Natural killer cell (primary cell): ENCODE measurements at regions not wholly inside any gene's neighbourhood (a gene's known extent, or its start where the extent isn't known, plus 50 kb on each side); places are given as distances from the start of the nearest gene placed in this dataset.
A peak's percentile ranks its signal among the peaks of the same experiment; 100 is the strongest.
"Not testable (repeated sequence)": the region's sequence is repeated elsewhere in the genome, so short reads cannot be mapped to it uniquely, and the experiment has no call there.

Experiments
- ATAC-seq, 3 donors: fragments of 150-1000 bp in 2 of 3; fragments of 200-7000 bp in 1 of 3; cut with Tn5 transposase; 1 replicate in 1 of 3; 2 replicates in 2 of 3; pipeline ENCODE4 v1.10.0; 2021; ENCODE audit warnings: mild to moderate bottlenecking in 2 of 3, moderate library complexity in 2 of 3
- DNase-seq, 2 donors: peaks; one replicate each; pipeline versions ENCODE4 v3.0.0 to v3.0.0-alpha.2; 2013 to 2021; ENCODE audit warnings: mixed read lengths in 1 of 2
- H3K27ac ChIP-seq: one replicate; pipeline ENCODE4 v1.5.1; 2013; ENCODE audit warnings: mild to moderate bottlenecking, low read length
- H3K27me3 ChIP-seq: one replicate; pipeline ENCODE4 v1.6.1; 2013; ENCODE audit warnings: low read length; ENCODE audit not compliant: control insufficient read depth, insufficient read depth
- H3K36me3 ChIP-seq: one replicate; pipeline ENCODE4 v1.6.1; 2013; ENCODE audit warnings: low read length; ENCODE audit not compliant: control insufficient read depth, insufficient read depth
- H3K4me1 ChIP-seq: one replicate; pipeline ENCODE4 v1.6.1; 2013; ENCODE audit warnings: low read length; ENCODE audit not compliant: control insufficient read depth, insufficient read depth
- H3K4me3 ChIP-seq: one replicate; pipeline ENCODE4 v1.5.1; 2013; ENCODE audit warnings: low read length
- H3K9me3 ChIP-seq: one replicate; pipeline ENCODE4 v1.6.1; 2013; ENCODE audit warnings: low read length; ENCODE audit not compliant: control insufficient read depth, insufficient read depth
- H3K27ac Mint-ChIP-seq, 2 donors: one replicate each; pipeline ENCODE4 v1.8.0; 2022; ENCODE audit warnings: mild to moderate bottlenecking in 2 of 2, mixed read lengths in 2 of 2, moderate library complexity in 1 of 2
- H3K27me3 Mint-ChIP-seq, 2 donors: one replicate each; pipeline ENCODE4 v1.8.0; 2022; ENCODE audit warnings: low read depth in 2 of 2, mixed read lengths in 2 of 2
- H3K36me3 Mint-ChIP-seq: one replicate; pipeline ENCODE4 v1.8.0; 2022; ENCODE audit warnings: mixed read lengths
- H3K4me1 Mint-ChIP-seq, 2 donors: one replicate each; pipeline ENCODE4 v1.8.0; 2022; ENCODE audit warnings: mixed read lengths in 2 of 2
- H3K4me3 Mint-ChIP-seq: one replicate; pipeline ENCODE4 v1.8.0; 2022; ENCODE audit warnings: mild to moderate bottlenecking, moderate library complexity, mixed read lengths
- H3K9me3 Mint-ChIP-seq, 2 donors: one replicate each; pipeline ENCODE4 v1.8.0; 2022; ENCODE audit warnings: mixed read lengths in 2 of 2
- CTCF ChIP-seq: fragments of 200-600 bp; IDR thresholded peaks from one replicate; pipeline ENCODE4 v1.8.0; 2022; ENCODE audit warnings: antibody characterized with exemption
- WGBS: methylation state at CpG from one replicate; pipeline ENCODE4 v1.1.7; 2013; ENCODE audit warnings: missing lambda C conversion rate; ENCODE audit not compliant: insufficient coverage; 5-methylcytosine and 5-hydroxymethylcytosine counted together
- intact Hi-C: fragments of 100-400 bp; cut with micrococcal nuclease; formaldehyde crosslinking; loops from one replicate; pipeline ENCODE4 v1.14.2; 2022

GRCh38 chr12:131223791-131224225 is 270.1 kb downstream of the ADGRD1 start:
- H3K4me3 Mint-ChIP-seq: no peak overlapping the region
- no peaks in the 10 kb centered on the region for H3K9me3 Mint-ChIP-seq
- intact Hi-C loops: no loop called here
- no peak overlapping the region for H3K4me3 ChIP-seq
- H3K36me3 Mint-ChIP-seq: no peaks in the 10 kb centered on the region
- no peaks in the 10 kb centered on the region for H3K9me3 ChIP-seq
- 91% methylated on average over 12 of the region's 13 CpGs for WGBS
- DNase-seq: no peak
- peaks cover 3% of the 10 kb centered on the region in 2 donors for H3K27me3 Mint-ChIP-seq
- TF ChIP-seq CTCF: no peak
- H3K27ac ChIP-seq: no peak overlapping the region
- no peaks in the 10 kb centered on the region for H3K36me3 ChIP-seq
- no peak for ATAC-seq
- H3K27me3 ChIP-seq: no peaks in the 10 kb centered on the region
- H3K4me1 Mint-ChIP-seq: peaks cover 6 to 8% of the 10 kb centered on the region in 2 donors
- no peak overlapping the region for H3K27ac Mint-ChIP-seq
- peaks cover 9% of the 10 kb centered on the region for H3K4me1 ChIP-seq

GRCh38 chr12:131224226-131225065 is 270.7 kb downstream of the ADGRD1 start:
- H3K9me3 ChIP-seq, H3K27me3 Mint-ChIP-seq, H3K36me3 ChIP-seq, H3K4me3 ChIP-seq, H3K4me3 Mint-ChIP-seq, H3K36me3 Mint-ChIP-seq, intact Hi-C loops, H3K27me3 ChIP-seq, H3K27ac Mint-ChIP-seq, H3K27ac ChIP-seq, H3K9me3 Mint-ChIP-seq, H3K4me1 ChIP-seq, H3K4me1 Mint-ChIP-seq, DNase-seq: not testable (repeated sequence)
- peak in 1 of 3 donors; percentile 15 for ATAC-seq
- WGBS: 78% methylated on average over 8 of the region's 17 CpGs

- ATAC-seq, intact Hi-C loops, DNase-seq, H3K4me1 Mint-ChIP-seq, H3K9me3 ChIP-seq, H3K9me3 Mint-ChIP-seq, H3K27ac Mint-ChIP-seq, H3K27me3 ChIP-seq, H3K36me3 ChIP-seq, H3K4me1 ChIP-seq, H3K4me3 ChIP-seq, H3K4me3 Mint-ChIP-seq, H3K27ac ChIP-seq, H3K36me3 Mint-ChIP-seq: not testable (repeated sequence)
- WGBS: no CpG with 5 or more reads among the region's 12 CpGs
- H3K27me3 Mint-ChIP-seq: peaks cover 8 to 11% of the 10 kb centered on the region in 2 donors
Measured at GRCh38 chr12:131225066-131225380, 271.3 kb downstream of the ADGRD1 start.

- no peak overlapping the region for H3K4me3 ChIP-seq
- WGBS: 75% methylated on average over 12 of the region's 12 CpGs
- H3K27ac ChIP-seq: no peak overlapping the region
- intact Hi-C loops: no loop called here
- DNase-seq: no peak
- Mint-ChIP-seq H3K36me3 (no peaks in the 10 kb centered on the region), H3K9me3 (no peaks in the 10 kb centered on the region), H3K4me1 (peaks cover 6 to 8% of the 10 kb centered on the region in 2 donors), H3K27me3 (peaks cover 16 to 23% of the 10 kb centered on the region in 2 donors), H3K27ac (no peak overlapping the region), H3K4me3 (no peak overlapping the region)
- TF ChIP-seq CTCF: no peak
- peaks cover 2% of the 10 kb centered on the region for H3K27me3 ChIP-seq
- H3K36me3 ChIP-seq: no peaks in the 10 kb centered on the region
- no peaks in the 10 kb centered on the region for H3K9me3 ChIP-seq
- peaks cover 9% of the 10 kb centered on the region for H3K4me1 ChIP-seq
- ATAC-seq: no peak
Measured at GRCh38 chr12:131226345-131227265, 272.9 kb downstream of the ADGRD1 start.

- H3K36me3 Mint-ChIP-seq, H3K27me3 ChIP-seq, H3K4me3 ChIP-seq, H3K4me1 Mint-ChIP-seq, H3K9me3 ChIP-seq, H3K27ac ChIP-seq, H3K4me3 Mint-ChIP-seq, H3K9me3 Mint-ChIP-seq, intact Hi-C loops, H3K4me1 ChIP-seq, H3K36me3 ChIP-seq, H3K27ac Mint-ChIP-seq, DNase-seq, ATAC-seq: not testable (repeated sequence)
- 90% methylated on average over 13 of the region's 22 CpGs for WGBS
- H3K27me3 Mint-ChIP-seq: peaks cover 17 to 23% of the 10 kb centered on the region in 2 donors
Measured at GRCh38 chr12:131227641-131228040, 273.9 kb downstream of the ADGRD1 start.

- DNase-seq, H3K27ac ChIP-seq, H3K36me3 Mint-ChIP-seq, H3K4me3 Mint-ChIP-seq, H3K4me3 ChIP-seq, H3K9me3 ChIP-seq, H3K36me3 ChIP-seq, intact Hi-C loops, H3K27ac Mint-ChIP-seq, H3K4me1 ChIP-seq, H3K9me3 Mint-ChIP-seq, ATAC-seq, H3K27me3 ChIP-seq, H3K4me1 Mint-ChIP-seq: not testable (repeated sequence)
- peaks cover 17 to 23% of the 10 kb centered on the region in 2 donors for H3K27me3 Mint-ChIP-seq
- WGBS: 83% methylated on average over 1 of the region's 7 CpGs
Measured at GRCh38 chr12:131229079-131229425, 275.3 kb downstream of the ADGRD1 start.
